LHCN-M2 (cell line): ENCODE measurements at regions not wholly inside any gene's neighbourhood (a gene's known extent, or its start where the extent isn't known, plus 50 kb on each side); places are given as distances from the start of the nearest gene placed in this dataset.
"Not testable (repeated sequence)": the region's sequence is repeated elsewhere in the genome, so short reads cannot be mapped to it uniquely, and the experiment has no call there.

Experiments used
- DNase-seq: peaks from one replicate; pipeline ENCODE4 v3.0.0-alpha.2; 2012; ENCODE audit warnings: low read depth

GRCh38 chr12:90611048-90611447 lies 343.9 kb downstream of the CCER1 start:
- no peak for DNase-seq

DNA sequence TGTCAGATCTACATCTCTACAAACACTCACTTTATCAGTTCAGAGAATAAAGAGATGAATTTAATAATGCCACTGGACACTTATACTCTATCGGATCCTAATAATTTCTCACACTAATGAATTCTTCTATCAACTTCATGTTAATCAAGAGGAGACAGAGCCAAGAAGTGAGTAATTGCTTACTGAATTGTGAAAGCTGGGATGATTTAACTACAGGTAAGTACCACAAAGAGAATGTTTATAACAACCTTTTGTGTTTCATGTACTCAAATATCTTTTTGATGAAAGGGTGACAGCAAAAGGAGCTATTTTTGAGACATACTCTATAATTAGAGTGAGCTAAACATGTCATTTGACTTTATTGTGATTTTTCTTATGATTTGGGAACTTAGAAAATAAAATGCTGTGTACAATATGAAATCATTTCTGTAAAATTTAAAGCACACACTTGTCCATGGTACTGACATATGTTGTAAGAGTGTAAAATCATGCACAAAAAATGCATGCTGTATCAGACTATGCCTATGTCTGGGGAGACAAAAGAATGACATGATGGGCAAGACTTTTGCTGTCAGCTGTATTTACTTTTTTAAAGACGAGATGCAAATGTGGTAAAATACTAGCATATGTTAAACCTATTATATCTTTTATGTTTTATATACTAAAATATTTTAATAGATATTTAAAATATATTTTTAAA lies 361.2 kb downstream of the CCER1 start:
- DNase-seq, result no peak

GRCh38 chr12:90589956-90590355 lies 365.0 kb downstream of the CCER1 start:
- peak; percentile 12 for DNase-seq

- no peak for DNase-seq
Measured at GRCh38 chr12:90585640-90586304, 369.2 kb downstream of the CCER1 start.

- no peak for DNase-seq
Measured at GRCh38 chr12:90576707-90577106, 378.3 kb downstream of the CCER1 start.

GRCh38 chr12:90575995-90576394 lies 379.0 kb downstream of the CCER1 start:
- DNase-seq, result no peak

- DNase-seq, result no peak
Measured at GRCh38 chr12:90574676-90575075, 380.3 kb downstream of the CCER1 start.

GRCh38 chr12:90572778-90573177 lies 382.2 kb downstream of the CCER1 start:
- DNase-seq, result no peak

- no peak for DNase-seq
Measured at GRCh38 chr12:90569685-90570084, 385.3 kb downstream of the CCER1 start.

DNA sequence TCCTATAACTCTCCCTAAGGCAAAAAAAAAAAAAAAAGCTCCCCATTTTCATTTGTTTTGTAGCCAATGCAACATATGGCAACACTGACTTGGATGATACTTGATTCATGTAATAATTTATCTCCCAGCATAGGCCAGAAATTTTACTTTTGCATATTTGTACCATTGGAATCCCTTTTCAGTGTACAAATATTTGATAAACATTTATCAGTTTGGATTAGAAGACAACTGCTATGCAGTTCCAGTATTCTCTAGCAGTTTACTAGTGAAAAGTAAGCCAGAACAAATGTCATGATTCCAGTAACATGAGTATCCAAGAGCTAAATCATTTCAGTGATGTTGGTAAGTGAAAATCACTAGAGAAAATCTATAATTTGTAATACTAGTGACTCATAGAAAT lies 392.3 kb downstream of the CCER1 start:
- DNase-seq, result no peak

DNA sequence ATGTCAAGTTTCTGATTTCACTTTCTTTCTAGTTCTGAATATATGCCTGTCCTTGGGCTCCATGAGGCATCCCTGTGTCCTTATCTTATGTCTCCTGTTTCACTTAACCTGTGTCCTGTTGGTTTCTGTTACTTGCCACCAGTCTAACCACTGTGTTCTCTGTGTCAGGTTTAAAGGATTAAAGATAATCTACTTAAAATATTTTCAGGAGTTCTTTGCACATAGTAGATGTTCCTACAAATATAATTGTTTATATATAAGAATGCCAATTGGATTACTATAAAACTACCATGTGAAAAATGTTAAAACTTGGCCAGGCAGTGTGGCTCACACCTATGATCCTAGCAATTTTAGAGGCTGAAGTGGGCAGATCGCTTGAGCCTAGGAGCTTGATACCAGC lies 406.4 kb downstream of the CCER1 start:
- DNase-seq, result no peak

- no peak for DNase-seq
Measured at GRCh38 chr12:90546511-90546910, 408.5 kb downstream of the CCER1 start.

GRCh38 chr12:90543841-90544240 lies 411.1 kb downstream of the CCER1 start:
- DNase-seq, result peak; percentile 44

DNA sequence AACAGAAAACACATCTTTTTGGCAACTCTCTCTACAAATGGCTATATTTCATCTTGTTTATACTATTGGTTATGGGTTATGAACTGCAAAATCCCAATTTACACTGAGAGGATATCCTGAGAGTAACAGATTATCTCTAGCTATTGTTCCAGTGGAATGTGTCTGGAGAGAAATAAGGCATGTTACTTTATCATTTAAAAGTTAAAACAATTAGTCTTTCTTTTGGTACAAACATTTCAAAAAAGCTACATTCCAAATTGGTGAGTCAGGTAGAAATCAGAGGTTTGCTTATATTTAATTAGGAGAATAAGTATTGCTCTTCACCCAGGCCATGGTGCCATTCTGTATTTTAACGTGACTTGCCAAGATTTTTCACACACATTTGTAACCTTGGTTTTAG lies 411.6 kb downstream of the CCER1 start:
- peak; percentile 50 for DNase-seq

DNA sequence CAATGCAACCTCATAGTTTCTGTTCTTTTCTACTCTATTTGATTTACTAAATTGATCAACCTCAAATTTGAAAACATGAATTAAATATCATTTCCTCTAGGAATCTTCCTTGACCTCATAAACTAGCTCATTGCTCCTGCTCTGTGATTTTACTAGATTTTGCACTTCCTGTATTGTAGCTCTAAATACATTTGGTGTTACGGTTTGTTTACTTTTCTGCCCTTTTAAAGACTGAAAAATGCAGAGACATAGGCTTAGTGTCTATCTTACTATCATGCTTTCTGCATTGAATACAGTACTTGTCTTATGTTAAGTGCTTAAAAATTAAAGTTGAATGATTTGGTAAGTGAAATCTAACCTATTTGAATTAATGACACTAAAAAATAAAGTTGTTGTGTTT lies 412.1 kb downstream of the CCER1 start:
- not testable (repeated sequence) for DNase-seq

DNA sequence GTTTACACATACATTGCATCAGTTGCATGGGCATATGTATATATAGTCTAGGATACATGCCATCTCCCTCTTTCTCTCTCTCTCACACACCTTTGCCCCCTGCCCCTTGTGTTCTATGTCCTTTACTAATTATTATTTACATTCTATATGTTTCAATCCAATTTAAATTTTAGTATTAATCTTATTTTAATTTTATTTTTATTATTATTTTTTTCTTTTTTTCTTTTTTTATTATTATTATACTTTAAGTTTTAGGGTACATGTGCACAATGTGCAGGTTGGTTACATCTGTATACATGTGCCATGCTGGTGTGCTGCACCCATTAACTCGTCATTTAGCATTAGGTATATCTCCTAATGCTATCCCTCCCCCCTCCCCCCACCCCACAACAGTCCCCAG lies 421.1 kb downstream of the CCER1 start:
- not testable (repeated sequence) for DNase-seq

GRCh38 chr12:90520002-90520734 lies 434.8 kb downstream of the CCER1 start:
- DNase-seq, result no peak

DNA sequence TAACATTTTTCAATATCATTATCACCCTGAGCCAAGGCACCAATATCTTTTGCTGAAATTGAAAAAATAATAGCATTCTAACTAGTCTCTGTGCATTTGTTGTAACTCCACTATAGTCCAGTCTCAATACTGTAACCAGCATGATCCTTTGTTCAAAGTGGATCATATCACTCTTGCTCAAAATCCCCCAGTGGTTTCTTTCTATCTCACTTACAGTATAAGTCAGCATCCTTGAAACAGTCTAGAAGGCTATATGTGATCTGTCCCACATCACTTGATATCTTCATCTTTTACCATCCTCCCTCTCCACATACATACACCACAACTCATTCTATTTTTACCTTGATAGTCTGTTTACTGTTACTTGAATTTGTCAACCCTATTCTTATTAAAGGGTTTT lies 435.7 kb downstream of the CCER1 start:
- no peak for DNase-seq

GRCh38 chr12:90515199-90516175 lies 439.5 kb downstream of the CCER1 start:
- DNase-seq, result no peak

- DNase-seq, result peak; percentile 33
Measured at GRCh38 chr12:90514325-90514724, 440.7 kb downstream of the CCER1 start.

DNA sequence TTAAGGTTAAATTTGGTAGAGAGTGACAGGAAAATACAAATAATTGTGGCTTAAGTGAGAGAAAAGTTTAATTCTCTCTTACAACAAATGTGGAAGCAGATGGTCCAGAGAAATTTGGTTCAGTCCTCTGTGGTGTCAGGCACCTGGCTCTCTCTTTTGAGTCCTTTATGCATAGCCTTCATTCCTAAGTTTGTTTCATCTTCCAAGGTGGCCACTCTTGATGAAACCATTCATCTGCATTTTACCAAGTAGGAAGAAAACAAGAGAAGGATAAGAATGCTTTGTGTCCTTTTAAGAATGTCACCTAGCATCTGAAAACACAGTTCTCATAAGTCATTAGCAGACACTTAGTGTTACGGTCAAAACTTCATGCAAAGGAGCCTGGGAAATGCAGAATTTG lies 442.5 kb downstream of the CCER1 start:
- no peak for DNase-seq

DNA sequence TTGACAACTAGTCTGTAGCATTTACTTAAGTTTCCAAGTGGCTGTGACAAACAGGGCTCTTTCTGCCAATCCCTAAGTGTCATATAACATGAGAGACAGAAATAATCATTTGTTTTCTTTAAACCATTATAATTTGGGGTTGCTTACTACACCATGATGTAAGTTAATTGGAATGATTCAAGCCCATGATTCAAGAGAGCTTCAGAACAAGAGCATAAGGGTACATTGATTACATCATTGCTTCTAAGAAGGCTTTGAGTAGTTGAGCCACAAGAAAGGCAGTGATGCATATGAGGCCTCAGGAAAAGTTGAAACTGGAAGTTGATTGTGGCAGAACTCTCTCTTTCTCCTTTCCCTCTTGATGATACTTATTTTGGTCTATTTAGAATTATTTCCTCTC lies 444.0 kb downstream of the CCER1 start:
- peak; percentile 74 for DNase-seq
